Stimulated activated naive CD4-positive, alpha-beta T cell (primary cell): ENCODE measurements at regions not wholly inside any gene's neighbourhood (a gene's known extent, or its start where the extent isn't known, plus 50 kb on each side); places are given as distances from the start of the nearest gene placed in this dataset.
"Not testable (repeated sequence)": the region's sequence is repeated elsewhere in the genome, so short reads cannot be mapped to it uniquely, and the experiment has no call there.

Experiments used
- DNase-seq, 6 experiments: peaks; one replicate each; lab custom pipeline; 2025; lab: John Stamatoyannopoulos, UW

DNA sequence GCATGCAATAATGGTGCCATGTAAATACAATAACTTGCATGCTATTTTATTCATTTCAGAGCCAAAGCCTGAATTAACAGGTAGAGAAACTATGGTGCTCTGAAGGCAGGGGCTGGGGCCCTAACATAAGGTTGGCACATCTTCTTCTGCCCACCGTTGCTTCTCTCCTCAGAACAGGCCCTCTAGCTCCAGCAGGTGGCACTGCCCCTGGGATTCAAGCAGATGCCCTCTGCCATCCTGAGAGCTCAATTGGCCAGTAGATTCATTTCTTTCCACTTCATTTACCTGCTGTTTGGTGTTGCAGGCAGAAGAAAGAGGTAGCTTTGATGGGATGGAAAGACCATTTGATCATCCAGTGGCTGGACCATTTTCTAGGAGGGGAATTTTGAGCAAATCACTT, 130.5 kb downstream of the FOXB1 start:
- DNase-seq = no peak

DNA sequence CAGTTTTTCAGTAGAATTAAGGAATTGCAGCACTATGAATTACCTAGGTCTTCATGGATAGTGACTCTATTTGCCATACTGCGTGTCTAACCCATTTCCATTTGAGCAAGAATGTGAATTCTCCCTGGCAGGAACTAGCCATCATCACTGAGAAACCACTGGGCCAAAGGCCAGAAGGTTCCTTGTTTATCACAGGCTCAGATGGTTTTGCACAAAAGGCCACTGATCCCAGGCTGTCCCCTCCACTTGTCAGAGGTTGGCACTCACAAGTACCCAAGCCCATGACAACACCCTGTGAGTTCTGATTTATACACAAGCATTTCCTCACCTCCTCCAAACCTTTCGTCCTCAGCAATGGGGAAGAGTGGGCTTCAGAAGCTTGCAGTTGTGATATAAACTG, 131.8 kb downstream of the FOXB1 start:
- no peak for DNase-seq

- no peak for DNase-seq
Measured at GRCh38 chr15:60137711-60138396, 133.7 kb downstream of the FOXB1 start.

DNA sequence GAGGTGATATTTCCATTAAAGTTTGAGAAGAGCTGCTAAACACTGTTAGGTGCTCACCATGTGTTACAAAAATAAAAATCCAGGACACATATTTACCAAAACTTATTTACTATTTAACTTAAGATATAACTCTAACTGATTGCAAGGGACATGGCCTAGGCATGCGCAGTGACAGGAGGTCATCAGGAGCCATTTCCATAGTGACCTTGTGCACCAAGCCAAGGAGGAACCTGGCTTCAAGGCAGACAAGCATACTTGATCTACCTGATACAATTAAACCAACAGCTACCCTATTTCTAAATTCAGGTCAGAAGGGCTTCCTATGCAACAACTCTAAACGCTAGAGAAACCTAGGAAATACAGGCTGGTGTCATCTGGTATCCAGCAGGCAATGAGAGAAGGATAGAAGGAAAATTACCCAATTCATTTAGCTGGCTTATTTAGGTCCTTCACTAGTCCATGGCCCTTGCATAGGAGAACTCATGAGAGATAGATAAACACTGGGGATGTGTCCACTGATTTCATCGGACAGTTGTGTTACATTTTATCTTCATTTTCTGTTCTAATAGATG, 134.4 kb downstream of the FOXB1 start:
- DNase-seq = no peak

DNA sequence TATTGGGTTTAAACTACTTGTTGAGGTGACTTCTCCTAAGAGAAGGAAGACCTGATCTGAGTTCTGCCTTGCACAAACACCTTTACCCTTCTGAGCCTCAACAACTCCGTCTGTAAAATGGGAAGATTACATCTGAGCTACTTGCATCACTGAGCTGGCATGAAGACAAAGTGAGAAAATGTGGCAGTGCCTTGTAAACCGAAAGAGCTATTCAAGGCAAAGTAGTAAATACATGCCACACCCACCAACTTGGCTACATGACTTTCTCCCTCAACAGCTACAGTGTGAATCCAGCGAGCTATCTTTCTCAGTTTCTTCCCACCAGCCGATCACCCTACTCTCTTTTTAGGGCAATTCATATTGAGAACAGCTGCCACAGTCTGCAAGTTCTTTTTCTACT, 148.3 kb downstream of the FOXB1 start:
- no peak for DNase-seq

GRCh38 chr15:60154764-60155325, 150.7 kb downstream of the FOXB1 start:
- no peak for DNase-seq

- no peak for DNase-seq
Measured at GRCh38 chr15:60155661-60156060, 151.6 kb downstream of the FOXB1 start.

GRCh38 chr15:60160909-60161308, 156.8 kb downstream of the FOXB1 start:
- DNase-seq = no peak

DNA sequence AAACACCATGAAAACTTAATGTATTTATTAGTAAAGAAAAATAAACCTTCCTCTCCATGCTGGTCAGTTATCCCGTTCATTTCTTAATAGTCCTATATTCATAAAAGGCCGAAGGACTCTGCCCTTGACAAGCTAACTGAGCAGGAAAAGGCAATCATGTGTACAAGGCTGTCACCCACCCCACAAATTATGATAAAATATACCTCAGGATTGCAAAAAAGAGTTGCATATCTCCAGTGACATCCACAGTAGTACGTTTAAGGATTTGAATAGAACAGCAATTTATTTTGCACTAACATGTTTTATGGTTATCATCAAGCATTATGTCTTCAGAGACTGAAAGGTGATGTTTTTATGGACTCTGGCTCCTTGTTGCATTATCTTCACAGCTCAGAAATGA, 157.6 kb downstream of the FOXB1 start:
- no peak for DNase-seq

DNA sequence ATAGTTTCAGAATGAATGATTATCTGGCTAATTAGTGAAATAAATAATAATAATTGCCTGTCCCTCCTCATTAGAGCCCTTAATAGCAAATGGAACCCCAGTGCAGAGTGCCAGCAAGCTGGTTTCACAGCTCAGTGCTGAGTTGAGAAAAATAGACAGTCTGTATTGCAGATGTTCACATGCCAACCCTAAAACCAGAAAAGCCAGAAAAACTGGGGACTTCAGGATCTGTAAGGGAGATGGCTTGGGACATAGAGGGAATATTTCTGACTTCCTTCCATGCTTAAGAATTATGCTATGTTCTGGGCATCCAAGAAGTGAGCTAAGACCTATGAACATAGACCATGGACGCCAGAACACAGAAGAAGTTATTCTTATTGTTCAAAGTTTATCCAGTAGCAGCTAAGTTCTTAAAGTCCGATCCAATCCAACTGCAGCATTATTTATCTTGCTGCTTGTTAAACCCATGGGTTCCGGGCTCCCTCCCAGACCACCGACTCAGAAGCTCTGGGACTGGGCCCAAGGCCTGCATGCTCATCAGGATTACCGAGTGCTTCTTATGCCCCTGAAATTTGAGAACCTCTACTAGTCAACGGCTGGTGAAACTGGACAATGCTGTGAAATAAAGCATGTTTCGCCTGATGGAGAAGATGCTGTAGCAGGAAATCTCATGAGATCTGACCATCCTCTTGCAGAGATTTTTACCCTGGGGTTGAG, 158.3 kb downstream of the FOXB1 start:
- no peak for DNase-seq

DNA sequence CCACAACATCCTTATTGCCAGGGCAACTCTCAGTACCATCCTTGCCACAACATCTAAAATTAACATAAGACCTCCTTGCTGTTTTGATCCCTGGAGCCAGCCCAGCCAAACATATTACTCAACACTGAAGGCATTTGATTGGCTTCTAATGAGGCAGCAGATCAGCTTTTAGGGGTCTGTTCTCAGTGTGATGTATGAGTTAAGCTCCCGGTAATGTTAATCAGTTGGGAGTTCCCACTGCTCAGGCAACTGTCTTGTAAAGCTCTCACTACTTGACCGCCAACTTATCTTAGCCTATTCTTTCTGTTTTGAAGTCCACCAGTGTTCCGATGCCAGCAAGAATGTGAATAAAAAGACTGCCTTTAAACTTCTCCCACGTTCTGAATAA, 158.9 kb downstream of the FOXB1 start:
- DNase-seq = no peak

DNA sequence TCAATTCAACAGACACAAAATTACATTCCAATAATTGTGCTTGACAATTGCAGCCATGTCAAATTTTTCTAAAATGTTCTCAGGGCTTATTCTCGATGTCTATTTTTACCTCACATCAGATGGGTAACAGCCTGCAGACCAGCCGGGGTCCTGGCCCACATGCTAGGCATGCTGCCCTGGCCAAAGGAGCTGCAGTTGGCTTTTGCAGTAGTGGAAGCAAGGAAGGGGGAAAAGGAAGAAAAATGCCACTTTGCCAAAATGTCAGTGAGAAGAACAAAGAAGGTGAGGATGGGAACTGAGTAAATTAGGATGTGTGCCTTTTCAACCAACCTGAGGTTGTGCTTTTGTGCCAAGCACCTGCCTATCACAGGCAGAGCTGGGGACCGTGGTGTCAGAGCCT, 161.0 kb downstream of the FOXB1 start:
- DNase-seq = no peak

DNA sequence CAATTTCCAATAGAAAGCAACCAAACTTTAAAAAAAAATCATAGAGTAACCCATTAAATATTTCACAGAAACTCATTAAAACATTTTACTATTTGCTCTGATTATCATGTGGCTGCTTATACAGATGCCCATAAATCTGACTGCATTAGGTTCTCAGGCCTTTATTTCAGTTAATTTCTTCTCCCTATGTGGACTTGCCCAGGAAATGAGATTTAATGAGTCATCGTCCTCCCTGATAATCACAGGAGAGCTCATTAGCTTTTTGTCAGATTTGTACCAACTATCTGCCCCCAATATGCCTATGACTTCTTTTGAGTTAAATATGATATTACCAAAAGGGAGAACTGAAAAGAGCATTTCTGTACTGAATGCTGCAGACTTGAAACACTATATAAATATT, 168.0 kb downstream of the FOXB1 start:
- no peak for DNase-seq

DNA sequence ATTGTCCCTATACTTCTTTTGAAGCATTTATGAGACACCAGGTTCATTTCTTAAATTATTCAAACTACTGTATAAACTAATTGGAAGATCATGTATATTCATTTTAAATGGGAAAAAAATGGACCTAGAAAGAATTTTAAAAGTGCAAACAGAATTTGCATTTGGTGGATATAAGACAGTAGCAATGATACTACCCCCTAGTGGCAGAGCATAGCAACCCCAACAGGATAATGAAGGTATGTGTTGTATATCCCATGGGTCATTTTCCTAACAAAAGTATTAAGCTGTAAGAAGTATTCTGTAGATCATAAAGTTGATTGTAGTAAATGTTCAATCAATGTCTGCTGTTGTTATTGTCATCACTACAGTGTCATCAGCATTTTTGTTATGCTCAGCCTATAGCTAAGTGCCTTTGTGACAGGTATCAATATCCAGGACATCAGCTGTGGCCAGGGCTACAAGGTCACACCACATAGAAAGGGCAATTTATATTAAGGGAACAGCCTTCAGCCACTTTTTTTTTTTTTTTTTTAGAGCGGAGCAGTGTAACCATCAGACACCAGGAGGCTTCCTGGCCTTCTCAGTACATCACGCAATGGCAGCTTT, 175.8 kb downstream of the FOXB1 start:
- DNase-seq = peak in 4 of 6 experiments; percentile 2 to 44 (median 18)

- DNase-seq = not testable (repeated sequence)
Measured at GRCh38 chr15:60181957-60182356, 177.8 kb downstream of the FOXB1 start.

GRCh38 chr15:60183366-60183765, 179.3 kb downstream of the FOXB1 start:
- no peak for DNase-seq

DNA sequence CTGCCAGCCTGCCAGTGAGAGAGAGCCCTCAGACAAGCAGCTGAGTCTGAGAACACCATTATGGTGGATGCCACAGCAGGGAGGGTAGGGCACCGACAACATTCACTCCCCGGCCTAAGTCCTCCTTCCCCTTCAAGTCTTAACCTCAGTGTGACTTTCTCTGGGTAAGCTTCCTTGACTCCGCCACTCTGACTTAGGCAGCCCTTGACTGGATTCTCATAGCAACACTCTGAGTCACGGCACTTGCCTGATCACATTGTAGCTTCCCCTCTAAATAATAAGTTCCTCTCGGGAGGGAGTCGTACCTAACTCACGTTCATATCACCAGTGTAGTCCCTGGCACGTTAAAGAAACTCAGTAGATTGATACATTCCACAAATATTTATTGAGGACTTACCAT, 180.5 kb downstream of the FOXB1 start:
- no peak for DNase-seq

DNA sequence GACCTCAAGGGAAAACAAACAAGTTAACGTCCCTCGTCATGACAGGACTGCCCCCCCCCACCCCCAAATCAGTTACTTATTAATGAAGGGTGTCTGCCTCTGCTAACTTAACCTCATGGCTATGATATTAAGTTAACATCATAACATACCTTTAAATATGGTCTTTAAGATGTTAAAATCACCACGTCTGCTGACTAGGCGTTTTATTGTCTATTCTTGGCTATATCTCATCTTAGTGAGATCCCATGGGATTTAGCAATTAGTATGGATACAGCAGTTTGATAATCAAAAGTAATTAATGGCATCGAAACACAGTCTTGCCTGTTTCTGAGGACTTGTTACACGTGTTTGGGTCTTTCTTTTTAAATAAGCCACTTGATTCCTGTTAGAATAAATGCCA, 186.9 kb downstream of the FOXB1 start:
- DNase-seq = no peak

DNA sequence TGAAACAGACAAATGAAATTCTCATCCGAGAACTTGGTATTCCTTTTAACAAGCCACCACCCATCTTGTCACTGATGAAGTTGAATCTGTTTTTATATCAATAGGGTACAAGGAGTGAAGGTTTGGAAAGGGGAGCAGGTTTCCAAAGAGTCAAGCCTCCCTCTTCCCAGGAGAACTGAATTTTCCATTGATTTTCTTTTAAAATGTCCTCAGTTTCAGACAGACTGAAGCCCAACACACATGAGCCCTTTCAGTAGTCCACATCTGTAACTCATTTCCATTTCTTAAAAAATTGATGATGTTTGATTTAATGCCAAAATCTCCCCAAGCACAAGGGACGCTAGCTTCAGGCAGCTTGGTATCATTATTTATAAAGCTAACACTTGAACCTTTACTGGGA, 187.7 kb downstream of the FOXB1 start:
- no peak for DNase-seq

GRCh38 chr15:60195611-60196010, 191.5 kb downstream of the FOXB1 start:
- no peak for DNase-seq

- DNase-seq = no peak
Measured at GRCh38 chr15:60204131-60204885, 193.5 kb downstream of the ANXA2 start.

DNA sequence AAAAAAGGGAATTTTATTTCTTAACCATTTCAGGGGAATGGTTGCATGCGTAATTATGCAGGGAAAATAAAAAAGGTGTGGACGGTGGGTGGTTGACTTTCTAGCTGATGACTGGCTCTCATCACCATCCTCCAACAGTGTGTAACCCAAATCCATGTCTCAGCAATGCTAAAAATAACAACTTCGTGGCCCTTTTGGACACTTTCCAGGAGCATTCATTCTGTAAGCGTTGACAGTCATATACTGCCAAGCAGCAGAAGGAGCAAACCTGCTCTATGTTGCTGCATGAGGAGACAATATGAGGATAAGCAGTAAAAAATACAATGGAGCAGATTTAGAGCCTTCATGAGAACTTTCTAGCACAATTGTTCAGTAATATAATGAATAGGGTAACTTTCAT, 189.1 kb downstream of the ANXA2 start:
- no peak for DNase-seq
